ENCODE measurements at regions not wholly inside any gene's neighbourhood (a gene's known extent, or its start where the extent isn't known, plus 50 kb on each side); places are given as distances from the start of the nearest gene placed in this dataset.

- DNase-seq (ENCODE audit: low read depth), result no peak
- Histone ChIP-seq H3K36me3 (ENCODE audit: control insufficient read depth, insufficient read depth, low read length, severe bottlenecking) (no peaks in the 10 kb centered on the region), H3K27me3 (replicated peaks; ENCODE audit: control insufficient read depth, insufficient read depth, low read length) (no peaks in the 10 kb centered on the region), H3K4me1 (ENCODE audit: control insufficient read depth, insufficient read depth, low read length) (peaks cover 3% of the 10 kb centered on the region), H3K9me3 (ENCODE audit: control insufficient read depth, low read length) (no peaks in the 10 kb centered on the region), H3K4me3 (ENCODE audit: low read length) (no peak overlapping the region), H3K9ac (ENCODE audit: low read length) (no peak overlapping the region)
Measured at GRCh38 chr7:126378642-126379041, 874.1 kb downstream of the GRM8 start.

GRCh38 chr7:126370038-126370668 is 882.6 kb downstream of the GRM8 start:
- H3K27me3 ChIP-seq (replicated peaks; ENCODE audit: control insufficient read depth, insufficient read depth, low read length), result no peaks in the 10 kb centered on the region
- DNase-seq (ENCODE audit: low read depth), result no peak
- H3K9ac ChIP-seq (ENCODE audit: low read length), result no peak overlapping the region
- no peaks in the 10 kb centered on the region for H3K36me3 ChIP-seq (ENCODE audit: control insufficient read depth, insufficient read depth, low read length, severe bottlenecking)
- H3K4me3 ChIP-seq (ENCODE audit: low read length), result no peak overlapping the region
- no peaks in the 10 kb centered on the region for H3K9me3 ChIP-seq (ENCODE audit: control insufficient read depth, low read length)
- H3K4me1 ChIP-seq (ENCODE audit: control insufficient read depth, insufficient read depth, low read length), result no peaks in the 10 kb centered on the region

- Histone ChIP-seq H3K4me1 (ENCODE audit: control insufficient read depth, insufficient read depth, low read length) (no peaks in the 10 kb centered on the region), H3K9ac (ENCODE audit: low read length) (no peak overlapping the region), H3K4me3 (ENCODE audit: low read length) (no peak overlapping the region), H3K36me3 (ENCODE audit: control insufficient read depth, insufficient read depth, low read length, severe bottlenecking) (no peaks in the 10 kb centered on the region), H3K27me3 (replicated peaks; ENCODE audit: control insufficient read depth, insufficient read depth, low read length) (no peaks in the 10 kb centered on the region), H3K9me3 (ENCODE audit: control insufficient read depth, low read length) (no peaks in the 10 kb centered on the region)
- no peak for DNase-seq (ENCODE audit: low read depth)
Measured at GRCh38 chr7:126362746-126363145, 890.0 kb downstream of the GRM8 start.

- Histone ChIP-seq H3K4me1 (ENCODE audit: control insufficient read depth, insufficient read depth, low read length) (no peaks in the 10 kb centered on the region), H3K27me3 (replicated peaks; ENCODE audit: control insufficient read depth, insufficient read depth, low read length) (no peaks in the 10 kb centered on the region), H3K4me3 (ENCODE audit: low read length) (no peak overlapping the region)
Measured at GRCh38 chr7:126361183-126361582, 891.6 kb downstream of the GRM8 start.

GRCh38 chr7:126339813-126340212 is 912.9 kb downstream of the GRM8 start:
- H3K4me1 ChIP-seq (ENCODE audit: control insufficient read depth, insufficient read depth, low read length), result no peaks in the 10 kb centered on the region
- H3K27me3 ChIP-seq (replicated peaks; ENCODE audit: control insufficient read depth, insufficient read depth, low read length), result no peaks in the 10 kb centered on the region
- no peak overlapping the region for H3K9ac ChIP-seq (ENCODE audit: low read length)
- H3K4me3 ChIP-seq (ENCODE audit: low read length), result no peak overlapping the region
- no peaks in the 10 kb centered on the region for H3K36me3 ChIP-seq (ENCODE audit: control insufficient read depth, insufficient read depth, low read length, severe bottlenecking)
- no peaks in the 10 kb centered on the region for H3K9me3 ChIP-seq (ENCODE audit: control insufficient read depth, low read length)
- no peak for DNase-seq (ENCODE audit: low read depth)

More at GRCh38 chr7:126361183-126361582, 891.6 kb downstream of the GRM8 start:
- H3K36me3 ChIP-seq (ENCODE audit: control insufficient read depth, insufficient read depth, low read length, severe bottlenecking), result no peaks in the 10 kb centered on the region
- DNase-seq (ENCODE audit: low read depth), result no peak
- no peaks in the 10 kb centered on the region for H3K9me3 ChIP-seq (ENCODE audit: control insufficient read depth, low read length)
- H3K9ac ChIP-seq (ENCODE audit: low read length), result no peak overlapping the region

- Histone ChIP-seq H3K27me3 (replicated peaks; ENCODE audit: control insufficient read depth, insufficient read depth, low read length) (no peaks in the 10 kb centered on the region), H3K9ac (ENCODE audit: low read length) (no peak overlapping the region), H3K4me3 (ENCODE audit: low read length) (no peak overlapping the region), H3K9me3 (ENCODE audit: control insufficient read depth, low read length) (peaks cover 8% of the 10 kb centered on the region), H3K36me3 (ENCODE audit: control insufficient read depth, insufficient read depth, low read length, severe bottlenecking) (no peaks in the 10 kb centered on the region), H3K4me1 (ENCODE audit: control insufficient read depth, insufficient read depth, low read length) (no peaks in the 10 kb centered on the region)
- DNase-seq (ENCODE audit: low read depth), result no peak
Measured at GRCh38 chr7:126305671-126306070, 947.1 kb downstream of the GRM8 start.

GRCh38 chr7:126303926-126304325 is 948.8 kb downstream of the GRM8 start:
- Histone ChIP-seq H3K27me3 (replicated peaks; ENCODE audit: control insufficient read depth, insufficient read depth, low read length) (no peaks in the 10 kb centered on the region), H3K36me3 (ENCODE audit: control insufficient read depth, insufficient read depth, low read length, severe bottlenecking) (no peaks in the 10 kb centered on the region), H3K4me1 (ENCODE audit: control insufficient read depth, insufficient read depth, low read length) (no peaks in the 10 kb centered on the region), H3K9ac (ENCODE audit: low read length) (no peak overlapping the region), H3K4me3 (ENCODE audit: low read length) (no peak overlapping the region), H3K9me3 (ENCODE audit: control insufficient read depth, low read length) (peaks cover 8% of the 10 kb centered on the region)
- no peak for DNase-seq (ENCODE audit: low read depth)

GRCh38 chr7:126302639-126303038 is 950.1 kb downstream of the GRM8 start:
- no peak overlapping the region for H3K9ac ChIP-seq (ENCODE audit: low read length)
- no peaks in the 10 kb centered on the region for H3K36me3 ChIP-seq (ENCODE audit: control insufficient read depth, insufficient read depth, low read length, severe bottlenecking)
- no peaks in the 10 kb centered on the region for H3K27me3 ChIP-seq (replicated peaks; ENCODE audit: control insufficient read depth, insufficient read depth, low read length)
- peaks cover 7% of the 10 kb centered on the region for H3K9me3 ChIP-seq (ENCODE audit: control insufficient read depth, low read length)
- H3K4me3 ChIP-seq (ENCODE audit: low read length), result no peak overlapping the region
- no peak for DNase-seq (ENCODE audit: low read depth)
- no peaks in the 10 kb centered on the region for H3K4me1 ChIP-seq (ENCODE audit: control insufficient read depth, insufficient read depth, low read length)

GRCh38 chr7:126286317-126286716 is 966.4 kb downstream of the GRM8 start:
- Histone ChIP-seq H3K9me3 (ENCODE audit: control insufficient read depth, low read length) (peaks cover 6% of the 10 kb centered on the region), H3K36me3 (ENCODE audit: control insufficient read depth, insufficient read depth, low read length, severe bottlenecking) (no peaks in the 10 kb centered on the region), H3K27me3 (replicated peaks; ENCODE audit: control insufficient read depth, insufficient read depth, low read length) (no peaks in the 10 kb centered on the region), H3K9ac (ENCODE audit: low read length) (no peak overlapping the region), H3K4me1 (ENCODE audit: control insufficient read depth, insufficient read depth, low read length) (no peaks in the 10 kb centered on the region), H3K4me3 (ENCODE audit: low read length) (no peak overlapping the region)
- DNase-seq (ENCODE audit: low read depth), result no peak

- Histone ChIP-seq H3K9ac (ENCODE audit: low read length) (no peak overlapping the region), H3K4me1 (ENCODE audit: control insufficient read depth, insufficient read depth, low read length) (no peaks in the 10 kb centered on the region), H3K4me3 (ENCODE audit: low read length) (no peak overlapping the region), H3K36me3 (ENCODE audit: control insufficient read depth, insufficient read depth, low read length, severe bottlenecking) (no peaks in the 10 kb centered on the region), H3K9me3 (ENCODE audit: control insufficient read depth, low read length) (peaks cover 5% of the 10 kb centered on the region), H3K27me3 (replicated peaks; ENCODE audit: control insufficient read depth, insufficient read depth, low read length) (no peaks in the 10 kb centered on the region)
- DNase-seq (ENCODE audit: low read depth), result no peak
Measured at GRCh38 chr7:126236261-126236660, 1016.5 kb downstream of the GRM8 start.

- no peak overlapping the region for H3K4me3 ChIP-seq (ENCODE audit: low read length)
- H3K36me3 ChIP-seq (ENCODE audit: control insufficient read depth, insufficient read depth, low read length, severe bottlenecking), result no peaks in the 10 kb centered on the region
- no peaks in the 10 kb centered on the region for H3K9me3 ChIP-seq (ENCODE audit: control insufficient read depth, low read length)
- DNase-seq (ENCODE audit: low read depth), result no peak
- no peak overlapping the region for H3K9ac ChIP-seq (ENCODE audit: low read length)
- no peaks in the 10 kb centered on the region for H3K27me3 ChIP-seq (replicated peaks; ENCODE audit: control insufficient read depth, insufficient read depth, low read length)
- no peaks in the 10 kb centered on the region for H3K4me1 ChIP-seq (ENCODE audit: control insufficient read depth, insufficient read depth, low read length)
Measured at GRCh38 chr7:126228356-126229061, 1024.2 kb downstream of the GRM8 start.
